Astrocyte of the hippocampus (primary cell): ENCODE measurements at regions not wholly inside any gene's neighbourhood (a gene's known extent, or its start where the extent isn't known, plus 50 kb on each side); places are given as distances from the start of the nearest gene placed in this dataset.
"Not testable (repeated sequence)": the region's sequence is repeated elsewhere in the genome, so short reads cannot be mapped to it uniquely, and the experiment has no call there.

Experiments
- DNase-seq: peaks from one replicate; pipeline ENCODE4 v3.0.0; 2011; ENCODE audit warnings: low read depth, low spot score

DNA sequence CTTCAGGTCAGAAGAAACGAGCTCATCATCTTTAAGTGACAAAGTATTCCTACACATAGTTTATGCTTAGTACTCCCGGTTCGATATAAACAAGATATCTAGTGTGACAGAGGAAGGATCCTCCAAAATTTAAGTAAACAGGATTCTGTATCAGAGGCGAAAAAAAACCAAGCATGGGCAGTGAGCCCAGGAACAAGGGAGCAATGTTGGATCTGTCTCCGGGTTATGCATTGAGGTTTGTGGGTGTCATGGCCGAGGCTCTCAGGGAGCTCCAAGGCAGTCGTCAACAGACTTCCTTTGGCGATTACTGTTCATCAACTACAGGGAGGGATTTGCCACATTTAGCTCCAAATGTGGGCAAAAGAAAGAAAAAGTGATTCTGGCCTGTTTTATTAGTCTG, 319.5 kb downstream of the CBLN4 start:
- DNase-seq, result no peak

DNA sequence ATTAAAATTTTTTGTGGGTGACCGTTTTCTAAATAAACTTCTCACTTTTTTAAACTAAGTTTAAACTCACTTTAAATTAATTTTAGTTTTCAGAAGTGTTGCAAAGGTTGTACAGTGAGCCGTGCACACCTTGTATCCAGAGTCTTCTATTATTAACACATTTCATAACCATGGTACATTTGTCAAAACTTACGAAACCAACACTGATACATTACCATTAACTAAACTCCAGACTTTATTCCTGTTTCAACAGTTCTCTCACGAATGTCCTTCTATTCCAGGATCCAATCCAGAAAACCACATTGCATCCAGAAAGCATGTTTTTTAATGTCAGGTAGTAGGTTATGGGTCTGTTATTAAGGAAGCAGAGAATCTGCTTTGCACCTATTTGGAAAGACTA, 319.9 kb downstream of the CBLN4 start:
- no peak for DNase-seq

DNA sequence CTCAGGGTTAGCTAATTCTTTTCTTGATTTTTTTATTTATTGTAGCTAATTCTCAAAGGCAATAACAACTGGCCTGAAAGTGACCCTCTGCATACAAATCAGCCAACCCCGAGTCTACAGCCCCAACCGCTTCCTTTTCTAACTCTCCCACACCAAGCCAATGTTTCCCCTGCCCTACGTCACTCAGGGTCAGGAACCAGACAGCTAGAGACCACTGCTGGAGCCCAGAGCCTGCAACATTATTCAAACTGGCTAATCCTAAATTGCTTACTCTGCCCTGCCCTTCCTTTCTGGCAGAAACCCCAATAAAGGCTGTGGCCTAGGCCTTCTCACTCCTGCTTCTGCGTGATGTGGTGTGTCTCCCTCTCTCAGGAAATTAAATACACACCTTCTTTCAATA, 320.7 kb downstream of the CBLN4 start:
- DNase-seq, result no peak

DNA sequence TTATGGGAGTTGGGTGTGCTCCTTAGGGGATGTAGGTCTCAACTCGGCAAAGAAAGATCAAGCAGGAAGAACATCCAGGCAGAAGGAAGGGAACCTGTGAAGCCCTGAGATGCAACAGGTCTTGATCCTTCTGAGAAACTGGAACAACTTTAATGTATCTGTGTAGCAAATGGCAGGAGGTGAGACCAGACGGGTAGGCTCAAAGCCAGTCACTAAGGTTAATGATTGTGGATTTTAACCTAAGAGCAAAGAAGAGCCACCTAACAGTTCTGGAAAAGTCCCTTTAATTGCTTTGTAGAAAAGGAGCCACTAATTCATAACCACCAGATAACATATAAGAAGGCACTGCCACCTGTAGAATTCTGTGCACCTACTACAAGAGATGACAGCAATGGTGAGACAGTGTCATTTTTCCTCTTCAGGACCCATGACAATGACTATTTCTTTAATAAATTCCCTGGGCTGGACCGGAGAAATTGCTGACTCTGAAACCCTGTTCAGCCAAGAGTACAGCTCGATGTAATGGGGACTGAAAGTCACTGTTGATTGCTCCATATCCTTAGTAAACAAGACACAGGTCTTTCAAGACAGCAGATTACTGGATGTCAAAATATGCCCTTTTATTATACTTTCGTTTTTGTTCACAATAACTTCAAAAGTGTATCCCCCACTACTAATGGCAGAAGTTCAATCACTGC, 326.2 kb downstream of the CBLN4 start:
- no peak for DNase-seq

DNA sequence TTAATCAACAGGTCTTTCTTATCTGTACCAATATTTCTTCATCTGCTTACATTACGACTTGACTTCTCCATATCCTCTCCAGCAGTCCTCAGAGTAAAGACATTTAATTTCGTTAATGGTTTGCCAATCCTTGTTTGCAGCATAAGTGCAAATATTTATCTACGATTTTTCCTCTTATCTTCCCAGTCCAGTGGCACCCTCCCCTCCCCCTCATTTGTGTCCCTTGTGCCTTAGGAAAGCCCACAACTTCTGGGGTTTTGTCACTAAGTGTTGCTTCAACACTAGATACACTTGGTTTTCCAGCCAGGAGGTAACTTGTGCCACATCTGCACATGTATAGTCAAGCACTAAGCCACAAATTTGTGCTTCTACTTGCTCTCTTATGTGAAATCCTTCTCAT, 327.2 kb downstream of the CBLN4 start:
- no peak for DNase-seq

DNA sequence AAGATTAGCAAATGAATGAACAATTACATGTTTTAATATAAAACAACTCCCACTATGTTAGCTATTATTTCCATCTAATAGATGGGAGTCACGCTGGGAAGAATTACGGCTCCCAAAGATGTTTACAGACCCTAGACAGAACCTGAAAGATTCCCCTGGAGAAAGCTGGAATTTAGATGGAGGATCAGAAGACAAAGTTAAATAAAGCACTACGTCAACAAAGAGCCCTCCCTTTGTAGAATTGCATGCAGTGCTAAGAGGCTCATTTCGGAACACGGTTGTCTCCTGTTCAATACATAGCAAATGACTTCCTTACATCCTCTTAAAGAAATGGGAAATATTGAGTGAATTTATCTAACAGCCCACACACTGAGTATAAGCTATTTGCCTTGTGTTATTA, 328.3 kb downstream of the CBLN4 start:
- DNase-seq, result no peak

DNA sequence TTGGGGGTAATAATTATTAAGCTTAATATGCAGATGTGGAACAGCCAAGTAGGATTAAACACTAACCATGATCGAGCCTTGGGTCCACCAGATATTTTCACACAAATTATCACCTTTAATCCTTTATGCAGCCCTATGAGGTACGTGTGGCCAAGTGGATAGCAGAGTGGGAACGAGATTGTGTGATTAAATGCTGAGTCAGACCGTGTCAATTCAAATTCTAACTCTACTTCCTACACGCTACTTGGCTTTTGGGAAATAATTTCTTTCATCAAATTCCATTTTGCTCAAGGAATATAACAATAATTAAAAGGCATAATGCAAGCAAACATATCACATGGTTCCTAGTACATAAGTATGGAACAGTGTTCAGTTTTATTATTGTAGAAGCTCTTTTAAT, 329.2 kb downstream of the CBLN4 start:
- no peak for DNase-seq

DNA sequence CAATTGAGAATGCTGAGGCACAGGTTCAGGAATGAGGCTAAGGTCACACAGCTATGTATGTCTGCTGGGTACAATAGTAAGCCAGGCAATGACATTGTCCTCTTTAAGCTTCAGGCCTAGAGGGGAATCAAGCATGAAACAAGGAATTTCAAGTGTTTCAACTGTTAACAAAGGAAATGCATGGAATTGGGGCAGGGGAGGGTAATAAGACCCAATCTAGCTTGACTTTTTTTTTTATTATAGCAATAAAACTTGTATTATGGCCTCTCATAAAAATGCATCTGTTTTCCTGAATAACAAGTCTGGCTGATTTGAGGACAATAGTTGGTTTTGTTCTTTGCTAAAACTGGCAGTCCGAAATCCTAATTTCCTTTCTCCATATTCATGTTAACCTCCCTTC, 336.7 kb downstream of the CBLN4 start:
- no peak for DNase-seq

DNA sequence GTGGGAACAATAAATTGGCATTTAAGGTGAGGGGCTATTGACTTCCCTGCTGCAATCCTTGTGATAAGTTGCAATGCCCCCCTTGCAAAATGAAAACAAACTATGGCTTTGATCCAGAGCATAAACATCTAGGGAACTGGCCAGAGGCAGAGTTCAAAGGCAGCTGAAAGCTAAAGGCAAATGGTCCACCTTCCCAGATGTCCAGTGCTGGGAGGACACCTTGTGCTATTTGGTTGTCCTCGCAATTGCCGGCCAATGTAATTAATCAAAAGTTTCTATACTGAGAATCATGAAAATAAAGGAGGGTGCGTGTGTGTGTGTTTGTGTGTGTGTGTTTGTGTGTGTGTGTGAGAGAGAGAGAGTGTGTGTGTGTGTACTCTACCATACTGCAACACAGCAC, 337.4 kb downstream of the CBLN4 start:
- no peak for DNase-seq

DNA sequence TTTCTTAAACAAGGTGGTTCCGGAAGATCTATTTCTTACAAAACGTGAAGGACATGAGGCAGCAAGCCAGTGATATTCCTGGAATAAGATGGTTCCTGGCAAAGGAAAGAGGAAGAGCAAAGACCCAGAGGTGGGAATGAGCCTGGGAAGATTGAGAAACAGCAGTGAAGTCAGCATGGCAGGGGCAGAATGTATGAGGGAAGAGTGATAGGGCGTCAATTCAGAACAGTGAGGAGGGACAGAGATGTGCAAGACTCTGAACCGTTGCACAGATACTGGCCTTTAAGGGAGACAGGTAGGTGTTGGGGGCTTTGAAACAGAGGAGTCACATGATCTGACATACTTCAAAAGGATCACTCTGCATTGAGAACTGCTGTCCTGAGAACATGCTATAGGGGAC, 338.3 kb downstream of the CBLN4 start:
- DNase-seq, result no peak

DNA sequence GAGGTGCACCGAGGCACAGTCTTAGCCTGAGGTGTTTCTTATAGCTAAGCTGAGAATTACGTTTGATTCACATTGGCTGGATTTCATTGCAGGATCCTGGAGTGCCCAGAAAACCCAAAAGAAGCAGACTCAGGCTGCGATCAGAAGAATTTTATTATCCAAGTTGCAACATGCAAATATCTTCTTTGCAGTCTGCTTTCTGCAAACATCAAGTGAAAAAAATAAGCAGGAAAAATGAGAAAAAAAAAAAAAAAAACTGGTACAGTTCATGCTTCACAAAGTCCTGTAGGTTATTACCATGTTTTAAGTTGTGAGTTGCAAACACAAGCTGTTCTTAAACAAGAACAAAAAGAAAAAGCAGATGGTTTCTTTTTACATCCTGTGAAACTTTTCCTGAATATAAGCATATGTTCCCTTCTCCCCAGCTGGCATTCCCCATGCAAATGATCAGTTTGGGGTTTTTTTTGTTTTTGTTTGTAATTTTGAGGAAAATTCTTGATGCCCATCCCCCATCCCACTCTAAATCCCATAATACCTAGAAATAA, 349.0 kb downstream of the CBLN4 start:
- no peak for DNase-seq

DNA sequence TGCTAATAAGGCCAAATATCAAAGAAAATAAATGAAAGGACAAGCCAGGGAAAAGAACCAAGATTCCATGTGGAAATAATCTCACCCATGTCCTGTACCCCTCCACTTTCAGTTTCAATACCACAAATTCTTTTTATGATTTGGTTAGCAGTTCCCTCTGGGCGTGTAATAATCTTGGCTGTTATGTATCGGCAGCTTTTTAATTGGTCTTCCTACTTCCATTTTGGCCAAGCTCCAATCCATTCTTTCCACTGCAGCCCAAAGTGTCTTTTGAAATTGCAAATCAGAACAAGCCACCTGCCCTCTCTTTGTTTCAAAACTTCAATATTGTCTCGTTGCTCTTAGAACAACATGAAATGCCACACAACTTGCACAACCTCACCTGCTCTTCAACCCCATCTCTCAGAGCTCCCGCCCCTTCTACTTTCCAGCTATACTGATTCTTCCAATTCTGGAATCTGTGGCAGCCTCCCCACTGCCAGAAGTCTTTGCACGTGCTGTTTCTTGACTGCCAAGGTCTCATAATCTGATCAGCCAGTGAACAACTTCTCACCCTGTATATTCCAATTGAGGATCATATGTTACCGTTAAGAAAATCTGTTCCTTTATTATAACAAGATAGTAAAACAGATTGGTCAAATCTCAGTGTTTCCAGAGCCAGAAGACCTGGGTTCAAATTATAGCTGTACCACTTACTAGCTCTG, 354.5 kb downstream of the CBLN4 start:
- no peak for DNase-seq

DNA sequence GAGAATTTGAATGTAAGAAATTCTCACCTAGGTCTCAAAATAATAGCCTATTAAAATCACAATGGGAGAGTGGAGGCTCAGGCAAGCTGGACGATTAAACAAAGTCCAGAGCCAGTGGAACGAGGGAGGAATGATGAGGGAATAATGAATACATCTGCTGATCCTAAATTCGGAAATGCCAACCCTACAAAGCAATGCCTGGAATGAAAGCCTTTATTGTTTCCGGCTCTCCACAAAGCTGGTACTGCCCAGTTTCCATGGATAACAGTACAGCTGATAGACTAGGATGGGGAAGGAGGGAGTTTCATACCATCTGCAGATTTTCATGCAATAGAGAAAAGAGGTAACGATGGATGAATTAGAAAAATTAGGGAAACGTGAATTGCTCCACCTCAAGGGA, 356.1 kb downstream of the CBLN4 start:
- DNase-seq, result peak; percentile 23

DNA sequence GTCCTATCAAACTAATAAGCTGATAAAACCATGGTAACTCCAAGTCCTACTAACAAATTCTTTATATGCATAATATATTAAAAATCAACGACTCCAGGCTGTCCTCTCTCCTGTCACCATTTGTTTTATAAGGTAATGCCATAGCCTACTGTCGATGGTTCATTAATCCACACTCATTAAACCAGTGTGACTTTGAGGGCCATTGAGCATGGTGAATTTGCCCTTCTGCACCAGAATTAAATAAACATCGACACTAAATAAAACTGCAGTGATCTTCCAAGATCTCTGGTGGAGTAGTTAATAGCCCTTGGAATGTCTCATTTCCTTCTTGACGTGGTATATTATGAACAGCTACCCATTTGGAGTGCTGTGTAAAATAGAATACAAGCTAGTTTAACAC, 358.5 kb downstream of the CBLN4 start:
- DNase-seq, result no peak

DNA sequence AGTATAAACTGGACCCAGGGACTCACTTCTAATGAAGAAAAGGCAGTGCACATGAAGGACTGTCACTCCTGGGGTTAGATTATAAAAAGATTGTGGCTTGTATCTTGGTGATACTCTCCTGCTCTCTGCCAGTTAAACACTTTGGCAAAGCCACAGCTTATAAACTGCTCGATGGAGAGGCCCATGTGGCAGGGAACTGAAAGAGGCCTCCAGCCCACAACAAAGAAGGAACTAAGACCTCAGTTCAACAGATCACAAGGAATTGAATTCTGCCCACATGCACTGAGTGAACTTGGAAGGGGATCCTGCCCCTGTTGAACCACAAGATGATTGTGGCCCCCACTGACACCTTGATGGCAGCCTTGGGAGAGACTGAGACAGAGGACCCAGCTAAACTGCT, 363.8 kb downstream of the CBLN4 start:
- DNase-seq, result no peak

DNA sequence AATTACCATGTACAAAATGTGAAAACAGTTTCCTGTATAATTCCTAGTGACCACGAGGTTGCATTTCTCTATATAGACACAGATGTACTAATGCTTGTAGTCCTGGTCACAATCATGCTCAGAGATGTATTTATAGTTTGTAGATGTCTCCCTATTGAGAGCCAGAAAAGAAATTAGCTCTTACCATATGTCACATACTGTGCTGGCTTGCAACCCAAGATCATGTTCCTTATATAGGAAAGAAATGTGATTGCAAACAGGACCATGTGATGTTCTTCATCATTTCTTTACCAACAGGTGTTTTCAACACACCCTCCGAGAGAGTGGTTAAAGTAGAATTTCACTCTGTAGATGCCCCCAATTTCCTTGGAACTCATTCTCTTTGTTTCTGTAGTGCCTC, 369.4 kb downstream of the CBLN4 start:
- DNase-seq, result no peak

DNA sequence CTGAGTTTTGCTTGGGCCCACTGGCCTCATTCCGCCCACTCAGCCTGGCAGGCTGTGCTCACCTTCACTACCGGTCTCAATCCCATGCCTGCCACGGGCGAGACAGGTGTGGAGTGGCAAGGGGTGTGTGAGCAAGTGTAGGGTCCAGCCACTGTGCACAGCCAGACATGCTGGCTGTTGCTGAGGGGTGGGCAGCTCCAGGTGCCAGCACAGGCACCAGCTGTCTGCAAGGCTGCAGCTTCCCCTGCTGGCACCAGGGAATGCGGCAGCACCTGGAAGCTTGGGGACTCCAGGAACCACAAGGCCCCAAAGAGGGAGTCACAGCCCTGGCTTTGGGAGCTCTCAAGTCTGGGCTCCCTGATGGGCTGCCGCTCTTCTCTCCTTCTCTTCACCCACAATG, 372.7 kb downstream of the CBLN4 start:
- DNase-seq, result no peak

DNA sequence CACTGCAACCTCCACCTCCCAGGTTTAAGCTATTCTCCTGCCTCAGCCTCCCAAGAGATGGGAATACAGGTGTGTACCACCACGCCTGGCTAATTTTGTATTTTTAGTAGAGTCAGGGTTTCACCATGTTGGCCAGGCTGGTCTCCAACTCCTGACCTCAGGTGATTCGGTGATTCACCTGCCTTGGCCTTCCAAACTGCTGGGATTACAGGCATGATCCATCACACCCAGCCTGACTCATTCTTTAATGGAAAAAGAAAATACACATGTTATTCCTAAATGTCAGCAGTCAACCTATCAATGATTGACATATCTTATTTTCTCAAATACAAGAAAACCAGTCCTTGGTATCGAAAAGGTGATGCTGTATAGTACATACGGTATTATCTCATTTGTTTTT, 376.2 kb downstream of the CBLN4 start:
- not testable (repeated sequence) for DNase-seq

DNA sequence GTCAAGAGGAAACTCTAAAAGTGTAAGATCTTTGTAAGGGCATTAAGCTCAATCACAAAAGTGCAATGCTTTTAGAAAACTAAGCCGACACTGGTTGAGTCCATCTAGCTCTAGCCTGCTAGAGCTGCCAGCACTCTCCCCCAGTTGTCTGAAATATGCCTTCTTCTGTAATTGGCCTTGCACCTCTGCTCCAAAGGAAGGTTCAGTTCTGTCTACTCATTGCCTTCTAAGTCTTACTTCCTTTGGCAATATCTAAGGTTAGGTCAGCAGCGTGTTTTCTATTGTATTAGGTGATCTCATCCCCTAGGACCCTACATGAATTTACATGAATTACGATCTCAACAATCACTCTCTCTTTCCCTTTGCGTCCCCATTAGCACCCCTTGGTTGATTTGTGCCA, 378.6 kb downstream of the CBLN4 start:
- no peak for DNase-seq

DNA sequence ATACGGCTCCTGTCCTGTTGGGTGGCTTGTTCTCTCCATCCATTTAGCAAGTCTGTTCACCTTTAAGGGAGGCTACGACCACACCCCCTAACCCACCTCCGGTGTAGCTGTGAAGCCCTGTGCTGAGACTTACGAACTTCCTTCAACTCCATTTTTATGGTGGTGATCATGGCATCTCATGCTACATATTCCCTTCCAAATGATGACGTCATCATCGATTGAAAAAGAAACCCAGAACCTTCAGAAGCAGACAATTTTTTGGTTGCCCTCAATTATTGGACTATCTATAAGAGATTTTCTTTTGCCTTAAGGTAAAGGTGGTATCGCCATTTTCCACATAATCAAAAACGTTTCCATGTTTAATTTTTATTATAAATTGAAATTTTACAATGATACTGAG, 389.0 kb downstream of the CBLN4 start:
- DNase-seq, result no peak

DNA sequence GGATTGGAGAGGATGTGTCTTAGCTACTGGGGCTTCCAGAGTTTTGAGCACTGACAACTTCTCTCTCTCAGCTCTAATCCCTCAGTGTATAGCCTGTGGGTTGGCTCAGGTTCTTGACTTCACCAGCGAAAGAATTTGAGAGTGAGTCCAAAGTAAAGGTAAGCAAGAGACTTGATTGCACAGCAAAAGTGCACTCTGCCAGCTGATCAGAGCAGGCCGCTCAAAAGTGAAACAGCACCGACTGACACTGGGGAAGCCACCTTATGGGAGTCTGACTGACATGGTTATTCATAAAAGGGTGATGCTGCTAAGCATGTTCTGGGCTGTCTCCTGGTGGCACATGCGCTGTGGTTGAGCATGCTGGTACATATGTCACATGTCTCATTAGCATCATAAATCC, 389.5 kb downstream of the CBLN4 start:
- no peak for DNase-seq

DNA sequence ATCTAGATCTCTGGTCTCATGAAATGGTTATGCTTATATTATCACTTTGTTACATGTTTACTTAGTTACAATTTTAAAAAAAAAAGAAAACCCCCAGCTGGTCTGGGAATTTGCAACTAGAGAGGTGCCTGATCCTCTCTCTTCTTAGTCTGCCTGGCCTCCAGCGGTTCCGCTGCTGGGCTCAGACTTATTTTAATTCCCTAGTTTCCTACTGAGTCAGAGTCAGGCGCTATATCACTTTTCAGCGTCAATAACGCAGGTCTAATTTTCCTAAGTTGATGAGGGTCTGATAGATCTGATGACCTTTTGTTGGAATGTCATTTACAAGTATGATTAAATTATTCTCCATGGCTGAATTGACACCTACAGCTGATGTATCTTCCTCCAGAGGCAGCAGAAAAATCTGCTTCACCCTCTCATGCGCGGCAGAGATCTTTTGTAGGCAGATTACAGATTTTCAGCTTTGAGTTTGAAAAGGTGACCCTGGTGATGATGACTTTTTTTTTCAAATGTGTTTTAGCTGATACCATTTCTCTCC, 391.0 kb downstream of the CBLN4 start:
- DNase-seq, result no peak

DNA sequence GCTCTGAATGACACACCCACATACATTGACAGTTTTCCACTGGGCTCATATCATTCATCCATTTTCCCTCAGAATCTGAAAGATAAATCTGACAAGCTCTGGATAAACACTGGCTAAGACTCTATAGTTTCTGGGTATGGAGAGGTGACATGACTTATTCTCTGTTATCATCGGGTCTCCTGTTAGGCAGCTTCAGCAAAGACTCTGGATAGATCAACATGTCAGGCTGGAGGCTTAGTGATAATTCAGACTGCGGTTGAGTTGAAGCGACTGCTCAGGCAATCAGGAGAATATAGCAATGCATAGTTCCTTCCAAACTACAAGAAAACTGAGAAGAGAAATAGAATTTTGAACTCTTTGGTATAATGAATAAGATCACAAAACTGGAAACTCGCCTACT, 394.6 kb downstream of the CBLN4 start:
- no peak for DNase-seq
